GM12891 (cell line): ENCODE measurements at regions not wholly inside any gene's neighbourhood (a gene's known extent, or its start where the extent isn't known, plus 50 kb on each side); places are given as distances from the start of the nearest gene placed in this dataset.

Experiments used
- DNase-seq: peaks from one replicate; pipeline ENCODE4 v3.0.0; 2011; ENCODE audit warnings: low spot score; ENCODE audit not compliant: insufficient read length
- FAIRE-seq: peaks from 2 replicates; lab custom pipeline; 2011; peaks lifted over from hg19 to GRCh38; lab: Jason Lieb, UNC
- PAX5 ChIP-seq: IDR thresholded peaks from 2 replicates; pipeline ENCODE4 v1.6.1; 2011; ENCODE audit warnings: low read length, moderate library complexity, mild to moderate bottlenecking; ENCODE audit not compliant: insufficient read depth, severe bottlenecking
- POLR2A ChIP-seq: IDR thresholded peaks from 2 replicates; pipeline ENCODE4 v1.6.1; 2011; ENCODE audit warnings: low read depth, low read length, control low read depth
- POLR2AphosphoS5 ChIP-seq: IDR thresholded peaks from 2 replicates; pipeline ENCODE4 v1.6.1; 2011; ENCODE audit warnings: low read depth, low read length, control low read depth
- POU2F2 ChIP-seq: IDR thresholded peaks from 2 replicates; pipeline ENCODE4 v1.6.1; 2011; ENCODE audit warnings: low read depth, mild to moderate bottlenecking, control low read depth, low read length, moderate library complexity
- SPI1 ChIP-seq: IDR thresholded peaks from 2 replicates; pipeline ENCODE4 v1.6.1; 2011; ENCODE audit warnings: low read depth, low read length, control low read depth
- TAF1 ChIP-seq: IDR thresholded peaks from 2 replicates; pipeline ENCODE4 v1.6.1; 2011; ENCODE audit warnings: low read depth, low read length, control low read depth

- DNase-seq: no peak
- no peak for FAIRE-seq
Measured at GRCh38 chr7:438361-438760, 81.3 kb downstream of the PDGFA start.

GRCh38 chr7:438916-439315 is 80.7 kb downstream of the PDGFA start:
- FAIRE-seq (no peak), DNase-seq (no peak)
- TF ChIP-seq POLR2A (no peak), TAF1 (no peak), POLR2AphosphoS5 (no peak), PAX5 (no peak), SPI1 (no peak), POU2F2 (no peak)

More at GRCh38 chr7:438361-438760, 81.3 kb downstream of the PDGFA start:
- TF ChIP-seq POU2F2: no peak
- no peak for TF ChIP-seq TAF1
- no peak for TF ChIP-seq POLR2A
- no peak for TF ChIP-seq SPI1
- TF ChIP-seq POLR2AphosphoS5: no peak
- TF ChIP-seq PAX5: no peak

- TF ChIP-seq TAF1: no peak
- no peak for TF ChIP-seq POLR2AphosphoS5
- no peak for TF ChIP-seq SPI1
- no peak for TF ChIP-seq POLR2A
- TF ChIP-seq PAX5: no peak
- no peak for TF ChIP-seq POU2F2
- DNase-seq (no peak), FAIRE-seq (no peak)
Measured at GRCh38 chr7:440059-440749, 79.4 kb downstream of the PDGFA start.

- TF ChIP-seq POLR2AphosphoS5: no peak
- TF ChIP-seq PAX5: no peak
- TF ChIP-seq TAF1: no peak
- TF ChIP-seq SPI1: no peak
- no peak for TF ChIP-seq POU2F2
- TF ChIP-seq POLR2A: no peak
- FAIRE-seq (no peak), DNase-seq (no peak)
Measured at GRCh38 chr7:441684-442421, 77.8 kb downstream of the PDGFA start.

GRCh38 chr7:442457-442856 is 77.2 kb downstream of the PDGFA start:
- no peak for FAIRE-seq
- no peak for TF ChIP-seq POLR2A
- no peak for TF ChIP-seq SPI1
- no peak for TF ChIP-seq POLR2AphosphoS5
- TF ChIP-seq POU2F2: no peak
- TF ChIP-seq TAF1: no peak
- TF ChIP-seq PAX5: no peak
- DNase-seq: no peak

GRCh38 chr7:443279-443833 is 76.3 kb downstream of the PDGFA start:
- TF ChIP-seq PAX5: no peak
- DNase-seq (no peak), FAIRE-seq (no peak)

- DNase-seq: no peak
- no peak for FAIRE-seq
- TF ChIP-seq POLR2AphosphoS5 (no peak), POLR2A (no peak), POU2F2 (no peak), TAF1 (no peak), PAX5 (no peak)
Measured at GRCh38 chr7:444606-445005, 75.0 kb downstream of the PDGFA start.

- DNase-seq (no peak), FAIRE-seq (no peak)
Measured at GRCh38 chr7:445020-445419, 74.6 kb downstream of the PDGFA start.

GRCh38 chr7:445563-446288 is 73.9 kb downstream of the PDGFA start:
- DNase-seq (no peak), FAIRE-seq (no peak)
- TF ChIP-seq POU2F2 (no peak), SPI1 (no peak), TAF1 (no peak)

More at GRCh38 chr7:445020-445419, 74.6 kb downstream of the PDGFA start:
- TF ChIP-seq TAF1 (no peak), PAX5 (no peak), SPI1 (no peak), POU2F2 (no peak), POLR2A (no peak), POLR2AphosphoS5 (no peak)
